Large intestine (tissue), 3 donors: ENCODE measurements at regions not wholly inside any gene's neighbourhood (a gene's known extent, or its start where the extent isn't known, plus 50 kb on each side); places are given as distances from the start of the nearest gene placed in this dataset.

Experiments
- DNase-seq, 2 donors: peaks; one replicate each; pipeline versions ENCODE4 v3.0.0 to v3.0.0-alpha.2; 2013
- H3K27ac ChIP-seq: one replicate; pipeline ENCODE4 v1.5.1; 2013; ENCODE audit warnings: low read length
- H3K27me3 ChIP-seq: 2 replicates; pipeline ENCODE4 v1.6.1; 2013; ENCODE audit warnings: low read length; ENCODE audit not compliant: control insufficient read depth, insufficient read depth
- H3K36me3 ChIP-seq: 2 replicates; pipeline ENCODE4 v1.6.1; 2013; ENCODE audit warnings: low read length; ENCODE audit not compliant: control insufficient read depth, insufficient read depth
- H3K4me1 ChIP-seq: one replicate; pipeline ENCODE4 v1.6.1; 2013; ENCODE audit warnings: low read length; ENCODE audit not compliant: control insufficient read depth, insufficient read depth
- H3K4me3 ChIP-seq: one replicate; pipeline ENCODE4 v1.5.1; 2013; ENCODE audit warnings: low read length
- H3K9me3 ChIP-seq: one replicate; pipeline ENCODE4 v1.6.1; 2013; ENCODE audit warnings: mild to moderate bottlenecking, low read depth, low read length, moderate library complexity; ENCODE audit not compliant: control insufficient read depth
- WGBS: methylation state at CpG from one replicate; pipeline ENCODE4 v1.1.5; 2013; ENCODE audit warnings: low lambda C conversion rate; ENCODE audit not compliant: insufficient coverage; 5-methylcytosine and 5-hydroxymethylcytosine counted together

DNA sequence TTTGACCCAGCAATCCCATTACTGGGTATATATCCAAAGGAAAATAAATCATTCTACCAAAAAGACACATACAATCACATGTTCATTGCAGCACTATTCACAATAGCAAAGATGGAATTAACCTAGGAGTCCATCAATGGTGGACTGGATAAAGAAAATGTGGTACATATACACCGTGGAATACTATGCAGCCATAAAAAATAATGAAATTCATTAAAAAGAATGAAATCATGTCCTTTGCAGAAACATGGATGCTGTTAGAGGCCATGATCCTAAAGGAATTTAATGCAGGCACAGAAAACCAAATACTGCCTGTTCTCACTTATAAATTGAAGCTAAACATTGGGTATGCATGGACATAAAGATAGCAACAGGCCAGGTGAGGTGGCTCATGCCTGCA is 61.9 kb upstream of the BMP6 start:
- Histone ChIP-seq H3K4me1 (no peaks in the 10 kb centered on the region), H3K27ac (no peak overlapping the region), H3K4me3 (no peak overlapping the region), H3K27me3 (peaks cover 5% of the 10 kb centered on the region), H3K36me3 (no peaks in the 10 kb centered on the region), H3K9me3 (no peaks in the 10 kb centered on the region)
- WGBS, result no CpG with 5 or more reads among the region's 1 CpG
- no peak for DNase-seq

DNA sequence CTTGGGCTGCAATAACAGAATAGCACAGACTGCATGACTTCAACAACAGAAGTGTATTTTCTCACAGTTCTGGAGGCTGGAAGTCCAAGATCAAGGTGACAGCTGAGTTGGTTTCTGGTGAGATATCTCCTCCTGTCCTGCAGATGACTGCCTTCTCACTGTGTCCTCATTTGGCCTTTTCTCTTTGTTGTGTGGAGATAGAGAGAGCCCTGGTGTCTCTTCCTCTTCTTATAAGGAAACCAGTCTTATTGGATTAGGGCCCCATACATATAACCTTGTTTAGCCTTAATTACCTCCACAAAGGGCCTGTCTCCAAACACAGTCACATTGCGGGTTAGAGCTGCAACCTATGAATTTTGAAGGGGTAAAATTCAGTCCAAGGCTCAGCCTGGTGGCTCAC is 57.0 kb upstream of the BMP6 start:
- Histone ChIP-seq H3K27ac (no peak overlapping the region), H3K27me3 (peaks cover 17% of the 10 kb centered on the region), H3K4me3 (no peak overlapping the region), H3K4me1 (no peaks in the 10 kb centered on the region), H3K9me3 (no peaks in the 10 kb centered on the region), H3K36me3 (no peaks in the 10 kb centered on the region)
- WGBS, result no CpG with 5 or more reads among the region's 1 CpG
- DNase-seq, result no peak

DNA sequence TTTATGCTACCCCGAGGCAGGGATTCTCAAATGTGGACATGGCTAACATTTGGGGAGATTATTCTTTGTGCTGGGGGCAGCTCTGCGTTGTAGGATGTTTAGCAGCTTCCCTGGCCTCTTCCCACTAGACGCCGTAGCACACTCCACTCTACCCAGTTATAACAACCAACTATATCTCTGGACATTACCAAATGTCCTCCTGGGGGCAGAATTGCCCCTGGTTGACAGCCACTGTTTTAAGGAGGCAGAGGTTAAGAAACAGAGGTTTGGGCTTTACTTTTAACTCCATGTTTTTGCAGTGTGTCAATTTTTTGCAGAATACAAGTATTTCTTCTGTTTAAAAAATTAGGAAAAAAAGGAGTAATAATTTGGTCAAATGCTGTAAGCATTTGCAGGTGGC is 56.2 kb upstream of the BMP6 start:
- H3K36me3 ChIP-seq, result no peaks in the 10 kb centered on the region
- WGBS, result no CpG with 5 or more reads among the region's 4 CpGs
- H3K9me3 ChIP-seq, result no peaks in the 10 kb centered on the region
- no peaks in the 10 kb centered on the region for H3K4me1 ChIP-seq
- no peak for DNase-seq
- H3K4me3 ChIP-seq, result no peak overlapping the region
- peaks cover 20% of the 10 kb centered on the region for H3K27me3 ChIP-seq
- no peak overlapping the region for H3K27ac ChIP-seq

DNA sequence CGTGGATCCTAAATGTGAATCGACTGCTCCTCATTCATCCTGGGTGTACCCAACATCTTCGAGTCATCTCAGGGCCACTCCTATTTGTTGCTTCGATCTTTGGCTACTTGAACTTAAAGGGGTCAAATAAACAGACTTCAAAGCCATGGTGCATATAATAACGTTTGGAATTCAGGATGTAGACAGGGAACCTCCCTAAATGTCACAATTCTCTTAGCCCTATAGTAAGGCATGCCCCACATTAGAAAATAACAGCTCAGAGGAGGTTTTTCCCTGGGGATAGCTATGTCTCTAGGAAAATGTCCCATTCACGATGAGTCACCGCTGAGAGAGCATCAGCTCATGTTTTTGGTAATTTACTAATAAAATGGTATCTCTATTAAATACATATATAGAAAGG is 54.8 kb upstream of the BMP6 start:
- Histone ChIP-seq H3K27me3 (peaks cover 23% of the 10 kb centered on the region), H3K4me1 (no peaks in the 10 kb centered on the region), H3K9me3 (no peaks in the 10 kb centered on the region), H3K27ac (no peak overlapping the region), H3K4me3 (no peak overlapping the region), H3K36me3 (no peaks in the 10 kb centered on the region)
- DNase-seq, result no peak
- no CpG with 5 or more reads among the region's 7 CpGs for WGBS

DNA sequence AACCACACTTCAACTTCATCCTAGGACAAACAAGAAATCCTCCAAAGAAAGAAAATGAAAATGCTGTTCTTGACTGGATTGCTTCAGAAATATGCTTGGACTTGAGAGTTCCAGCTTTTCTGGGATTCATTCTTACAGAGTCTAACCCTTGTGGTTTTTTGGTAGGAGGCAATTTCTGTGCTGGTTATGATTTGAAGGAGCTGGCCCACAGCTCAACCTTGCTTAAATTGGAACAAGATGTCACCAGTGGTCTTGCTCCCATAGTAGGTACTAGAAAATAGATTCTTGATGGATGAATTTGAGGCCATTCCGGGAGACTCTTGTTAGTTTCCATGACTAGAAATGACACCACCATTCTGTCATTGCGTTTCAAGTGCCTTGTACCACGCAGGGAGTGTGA is 54.3 kb upstream of the BMP6 start:
- Histone ChIP-seq H3K27ac (no peak overlapping the region), H3K27me3 (peaks cover 23% of the 10 kb centered on the region), H3K4me1 (no peaks in the 10 kb centered on the region), H3K9me3 (no peaks in the 10 kb centered on the region), H3K36me3 (no peaks in the 10 kb centered on the region), H3K4me3 (no peak overlapping the region)
- DNase-seq, result no peak
- 80% methylated on average over 2 of the region's 3 CpGs for WGBS

DNA sequence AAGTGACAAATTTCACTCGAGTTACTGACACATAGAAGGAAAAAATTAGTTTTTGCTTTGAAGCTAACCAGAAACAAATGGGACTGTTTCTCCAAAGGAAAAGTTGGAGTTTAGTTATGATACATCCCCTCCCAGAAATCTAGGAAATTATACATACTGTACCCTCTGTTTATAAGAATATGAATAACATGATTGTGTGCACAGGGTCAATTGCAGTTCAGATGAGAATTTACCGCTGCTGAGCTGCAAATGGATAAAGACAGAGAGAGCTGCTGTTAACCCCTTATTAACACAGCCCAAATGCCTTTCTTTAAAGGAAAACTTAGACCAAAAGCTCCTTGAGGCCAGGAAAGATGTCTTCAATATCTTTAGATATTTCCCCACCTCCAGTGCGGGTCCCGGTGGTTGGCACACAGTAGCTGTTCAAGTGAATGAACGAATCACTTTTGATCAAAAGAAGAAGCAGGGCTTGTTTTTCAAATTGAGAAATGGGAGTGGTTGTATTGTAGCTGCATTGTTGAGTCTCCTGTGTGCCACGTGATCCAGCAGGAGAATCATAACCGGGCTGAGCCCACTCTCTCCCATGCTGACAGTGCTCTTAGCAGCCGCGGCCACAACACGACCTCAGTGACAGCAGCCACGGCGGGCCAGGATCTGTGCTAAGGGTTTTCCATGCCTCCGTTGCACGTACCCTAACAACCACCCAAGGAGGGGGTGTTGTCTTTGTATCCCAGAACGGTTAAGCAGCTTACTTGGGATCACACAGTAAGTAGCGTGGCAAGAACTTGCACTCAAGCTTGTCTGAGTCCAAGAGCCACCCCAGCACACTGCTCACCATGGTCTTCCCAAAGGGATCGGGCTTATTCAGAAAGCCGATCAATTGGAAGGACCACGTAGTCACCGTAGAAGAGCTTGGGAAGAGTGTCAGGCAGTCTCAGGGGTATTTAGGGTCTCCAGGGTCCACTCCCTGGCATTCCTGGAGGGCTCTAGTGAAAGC is 53.5 kb upstream of the BMP6 start:
- H3K27ac ChIP-seq, result no peak overlapping the region
- H3K9me3 ChIP-seq, result no peaks in the 10 kb centered on the region
- H3K4me3 ChIP-seq, result no peak overlapping the region
- H3K4me1 ChIP-seq, result no peaks in the 10 kb centered on the region
- H3K27me3 ChIP-seq, result peaks cover 22% of the 10 kb centered on the region
- 100% methylated on average over 1 of the region's 20 CpGs for WGBS
- H3K36me3 ChIP-seq, result no peaks in the 10 kb centered on the region
- no peak for DNase-seq

DNA sequence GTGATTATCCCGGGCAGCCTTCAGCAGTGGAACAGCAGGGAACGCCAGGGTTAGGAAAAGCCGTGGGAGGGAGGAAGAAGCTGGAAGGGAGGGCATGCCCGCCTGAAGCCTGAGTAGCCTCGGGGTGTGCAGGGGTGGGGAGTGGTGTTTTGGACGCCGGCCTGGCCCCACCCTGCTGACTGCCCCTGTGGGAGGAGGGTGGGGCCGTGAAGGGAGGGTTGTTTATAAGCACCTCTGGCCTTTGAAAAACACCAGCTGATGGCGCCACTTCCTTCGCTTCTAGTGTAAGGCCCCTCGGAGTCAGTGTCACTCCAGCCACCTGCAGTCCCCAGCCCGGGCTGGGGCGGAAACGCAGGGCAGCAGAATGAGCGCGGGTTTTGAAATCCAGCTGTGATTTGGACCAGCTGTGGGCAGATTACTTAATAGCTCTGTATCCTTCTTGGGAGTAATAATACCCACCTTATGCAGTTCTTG is 52.8 kb upstream of the BMP6 start:
- Histone ChIP-seq H3K4me3 (no peak overlapping the region), H3K9me3 (no peaks in the 10 kb centered on the region), H3K27ac (no peak overlapping the region), H3K27me3 (peaks cover 19% of the 10 kb centered on the region), H3K36me3 (no peaks in the 10 kb centered on the region), H3K4me1 (no peaks in the 10 kb centered on the region)
- WGBS, result no CpG with 5 or more reads among the region's 16 CpGs
- peak in 1 of 2 donors; percentile 33 for DNase-seq

DNA sequence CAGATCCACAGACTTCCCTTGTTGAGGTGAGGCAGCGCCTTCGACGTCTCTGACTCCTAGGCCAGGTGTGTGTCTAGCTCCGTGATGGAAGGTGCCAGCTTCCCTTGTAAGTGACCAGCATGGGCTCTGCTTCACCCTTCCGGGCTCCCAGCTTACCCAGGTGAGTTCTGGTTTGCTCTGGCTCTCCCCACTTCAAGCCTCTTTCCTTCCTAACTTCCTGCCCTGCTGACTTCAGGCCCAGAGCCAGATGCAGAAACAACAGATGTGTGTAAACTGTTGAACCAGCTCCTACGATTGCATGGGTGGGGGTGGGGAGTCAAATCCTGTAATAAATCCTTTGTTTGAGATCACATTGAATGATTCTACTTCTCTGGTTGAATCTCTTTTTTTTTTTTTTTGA is 51.6 kb upstream of the BMP6 start:
- no peaks in the 10 kb centered on the region for H3K4me1 ChIP-seq
- no peaks in the 10 kb centered on the region for H3K36me3 ChIP-seq
- no CpG with 5 or more reads among the region's 6 CpGs for WGBS
- no peak overlapping the region for H3K27ac ChIP-seq
- no peaks in the 10 kb centered on the region for H3K9me3 ChIP-seq
- peak in 1 of 2 donors; percentile 9 for DNase-seq
- no peak overlapping the region for H3K4me3 ChIP-seq
- H3K27me3 ChIP-seq, result peaks cover 22% of the 10 kb centered on the region

DNA sequence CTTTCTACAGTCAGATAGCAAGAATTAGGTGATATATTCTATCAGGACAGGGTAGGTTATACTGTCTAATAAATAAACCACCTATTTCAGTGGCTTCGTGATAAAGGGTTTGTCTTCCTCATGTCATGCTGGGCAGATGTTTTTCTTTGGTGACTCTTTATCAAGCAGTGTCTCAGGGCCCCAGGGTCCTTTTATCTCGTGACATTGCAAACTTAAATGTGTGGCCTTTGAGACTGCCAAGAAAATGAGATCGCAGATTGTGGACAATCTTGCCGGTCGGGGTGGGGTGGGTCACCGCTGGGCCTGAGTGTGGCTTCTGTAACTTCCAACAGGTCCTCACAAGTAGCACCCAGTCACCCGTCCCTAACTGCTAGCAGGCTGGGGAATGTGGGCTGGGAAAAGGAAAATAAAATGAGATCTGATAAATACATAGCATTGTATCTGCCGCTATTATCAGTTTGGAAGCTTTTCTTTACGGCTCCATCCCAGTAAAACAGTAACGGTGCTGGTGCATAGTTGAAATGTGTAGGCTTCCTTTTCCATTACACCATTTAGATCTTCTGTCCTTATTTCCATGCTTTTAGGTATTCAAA is 50.5 kb upstream of the BMP6 start:
- peaks cover 29% of the 10 kb centered on the region for H3K27me3 ChIP-seq
- no peaks in the 10 kb centered on the region for H3K9me3 ChIP-seq
- WGBS, result 20% methylated on average over 1 of the region's 10 CpGs
- no peak for DNase-seq
- H3K36me3 ChIP-seq, result no peaks in the 10 kb centered on the region
- H3K4me1 ChIP-seq, result no peaks in the 10 kb centered on the region
- H3K4me3 ChIP-seq, result no peak overlapping the region
- no peak overlapping the region for H3K27ac ChIP-seq
